ENCODE measurements at regions not wholly inside any gene's neighbourhood (a gene's known extent, or its start where the extent isn't known, plus 50 kb on each side); places are given as distances from the start of the nearest gene placed in this dataset.

DNA sequence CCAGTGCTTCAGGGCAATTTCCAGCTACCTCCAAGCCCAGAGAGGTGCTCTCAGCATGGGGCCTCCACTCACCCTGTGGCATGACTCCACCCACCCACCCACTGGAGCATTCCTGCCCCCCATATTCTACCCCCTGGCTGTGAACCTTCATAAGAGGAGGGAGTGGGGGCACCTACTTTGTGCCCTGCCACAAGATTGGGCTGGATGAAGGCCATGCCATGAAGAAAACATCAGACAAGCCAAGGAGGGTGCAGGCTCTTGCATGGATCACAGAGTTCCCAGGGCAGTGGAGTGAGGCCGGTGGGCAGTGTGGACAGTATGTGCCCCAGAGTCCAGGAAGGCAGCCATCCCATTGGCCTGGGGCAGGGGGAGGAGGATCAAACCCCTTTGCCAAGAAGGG is 97.8 kb downstream of the UQCRFS1 start:
- in situ Hi-C loops (cut with HindIII; ENCODE audit: low sequenced_read_pairs), result no loop called here
- DNase-seq (ENCODE audit: low read depth, low spot score), result no peak
- TF ChIP-seq, protein P1, sequence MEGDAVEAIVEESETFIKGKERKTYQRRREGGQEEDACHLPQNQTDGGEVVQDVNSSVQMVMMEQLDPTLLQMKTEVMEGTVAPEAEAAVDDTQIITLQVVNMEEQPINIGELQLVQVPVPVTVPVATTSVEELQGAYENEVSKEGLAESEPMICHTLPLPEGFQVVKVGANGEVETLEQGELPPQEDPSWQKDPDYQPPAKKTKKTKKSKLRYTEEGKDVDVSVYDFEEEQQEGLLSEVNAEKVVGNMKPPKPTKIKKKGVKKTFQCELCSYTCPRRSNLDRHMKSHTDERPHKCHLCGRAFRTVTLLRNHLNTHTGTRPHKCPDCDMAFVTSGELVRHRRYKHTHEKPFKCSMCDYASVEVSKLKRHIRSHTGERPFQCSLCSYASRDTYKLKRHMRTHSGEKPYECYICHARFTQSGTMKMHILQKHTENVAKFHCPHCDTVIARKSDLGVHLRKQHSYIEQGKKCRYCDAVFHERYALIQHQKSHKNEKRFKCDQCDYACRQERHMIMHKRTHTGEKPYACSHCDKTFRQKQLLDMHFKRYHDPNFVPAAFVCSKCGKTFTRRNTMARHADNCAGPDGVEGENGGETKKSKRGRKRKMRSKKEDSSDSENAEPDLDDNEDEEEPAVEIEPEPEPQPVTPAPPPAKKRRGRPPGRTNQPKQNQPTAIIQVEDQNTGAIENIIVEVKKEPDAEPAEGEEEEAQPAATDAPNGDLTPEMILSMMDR (IDR thresholded peaks at IDR 0.05; ENCODE audit: low read depth, low read length), result no peak
- no peak overlapping the region for H3K4me3 ChIP-seq (ENCODE audit: low read depth, low read length)

DNA sequence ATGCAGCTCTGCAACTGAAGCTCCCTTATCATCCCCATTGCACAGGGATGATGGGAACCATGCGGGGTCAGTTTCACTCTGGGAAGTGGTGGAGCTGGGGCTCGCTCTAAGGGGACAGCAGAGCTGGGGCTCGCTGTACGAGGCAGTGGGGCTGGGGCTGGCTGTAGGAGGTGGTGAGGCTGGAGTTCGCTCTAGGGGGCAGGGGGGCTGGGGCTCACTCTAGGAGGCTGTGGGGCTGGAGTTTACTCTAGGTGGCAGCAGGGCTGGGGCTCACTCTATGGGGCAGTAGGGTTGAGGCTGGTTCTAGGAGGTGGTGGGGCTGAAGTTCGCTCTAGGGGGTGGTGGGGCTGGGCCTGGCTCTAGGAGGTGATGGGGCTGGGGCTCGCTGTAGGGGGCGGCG is 99.1 kb downstream of the UQCRFS1 start:
- TF ChIP-seq, protein P1 (IDR thresholded peaks at IDR 0.05; ENCODE audit: low read depth, low read length), result no peak
- no peak for DNase-seq (ENCODE audit: low read depth, low spot score)
- no peak overlapping the region for H3K4me3 ChIP-seq (ENCODE audit: low read depth, low read length)
- in situ Hi-C loops (cut with HindIII; ENCODE audit: low sequenced_read_pairs), result no loop called here

DNA sequence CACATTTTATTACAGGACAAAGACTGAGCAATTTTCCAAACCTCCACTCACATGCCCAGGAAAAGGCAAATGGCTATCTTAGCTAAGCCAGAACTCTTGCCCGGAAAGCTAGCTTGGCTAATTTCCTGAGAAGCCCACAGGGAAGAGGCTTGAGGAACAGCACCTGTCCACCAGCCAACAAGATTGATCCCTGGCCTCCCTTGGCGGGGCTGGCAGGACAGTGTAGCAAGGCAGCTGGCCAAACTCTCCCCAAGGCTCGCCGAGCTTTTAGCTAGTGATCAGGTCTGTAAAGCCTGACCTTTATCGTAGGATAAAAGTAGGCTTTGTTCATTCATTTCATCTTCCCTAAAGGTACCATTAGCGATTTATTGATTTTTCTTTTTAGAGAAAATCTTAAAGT is 101.4 kb downstream of the UQCRFS1 start:
- in situ Hi-C loops (cut with HindIII; ENCODE audit: low sequenced_read_pairs), result no loop called here
- no peak for DNase-seq (ENCODE audit: low read depth, low spot score)
- no peak overlapping the region for H3K4me3 ChIP-seq (ENCODE audit: low read depth, low read length)
- TF ChIP-seq, protein P1 (IDR thresholded peaks at IDR 0.05; ENCODE audit: low read depth, low read length), result no peak

DNA sequence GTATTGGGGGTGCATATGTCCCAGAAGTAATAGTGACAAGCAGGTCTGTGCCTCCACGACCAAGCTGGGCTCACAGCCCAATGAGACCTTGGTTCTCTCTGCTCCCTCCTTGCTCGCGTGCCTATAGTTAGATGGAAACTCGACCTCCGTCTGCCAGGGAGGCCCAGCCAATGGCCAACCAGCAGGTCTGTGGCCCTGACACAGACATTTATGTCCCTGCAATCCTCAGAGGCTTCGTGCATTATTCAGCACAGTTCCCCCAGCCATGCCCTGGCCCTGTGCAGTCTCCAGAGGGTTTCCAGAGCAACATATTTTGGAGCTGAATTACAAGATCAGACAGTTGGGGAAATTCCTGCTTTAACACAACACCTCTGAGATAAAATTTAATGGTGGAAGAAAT is 105.1 kb downstream of the UQCRFS1 start:
- TF ChIP-seq, protein P1 (IDR thresholded peaks at IDR 0.05; ENCODE audit: low read depth, low read length), result no peak
- in situ Hi-C loops (cut with HindIII; ENCODE audit: low sequenced_read_pairs), result no loop called here
- no peak for DNase-seq (ENCODE audit: low read depth, low spot score)
- no peak overlapping the region for H3K4me3 ChIP-seq (ENCODE audit: low read depth, low read length)

DNA sequence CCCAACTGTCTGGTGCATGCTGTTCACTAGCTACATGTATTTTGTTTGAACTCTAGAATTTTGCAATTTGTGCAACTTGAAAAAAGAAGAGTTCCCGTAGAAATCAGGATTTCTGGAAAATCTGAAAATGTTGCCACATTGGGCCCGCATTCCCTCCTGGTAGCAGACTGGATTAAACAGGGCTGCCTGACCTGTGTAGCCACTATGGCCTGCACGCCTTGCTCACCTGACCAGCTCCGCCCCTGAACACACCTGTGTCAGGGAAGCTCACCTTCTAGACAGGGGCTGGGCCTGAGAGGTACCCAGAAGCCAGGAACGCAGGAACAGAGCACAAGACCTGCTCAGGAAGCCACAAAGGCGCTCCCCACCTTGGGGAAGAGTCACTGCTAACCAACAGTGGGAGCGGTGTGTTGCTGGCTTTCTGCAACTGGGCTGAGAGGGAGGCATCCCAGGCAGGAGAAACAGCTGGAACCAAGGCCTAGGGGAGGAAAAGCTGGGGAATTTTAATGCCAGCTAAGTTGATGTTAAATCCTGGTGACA is 106.5 kb downstream of the UQCRFS1 start:
- H3K4me3 ChIP-seq (ENCODE audit: low read depth, low read length), result no peak overlapping the region
- no peak for DNase-seq (ENCODE audit: low read depth, low spot score)
- TF ChIP-seq, protein P1 (IDR thresholded peaks at IDR 0.05; ENCODE audit: low read depth, low read length), result no peak
- in situ Hi-C loops (cut with HindIII; ENCODE audit: low sequenced_read_pairs), result no loop called here

DNA sequence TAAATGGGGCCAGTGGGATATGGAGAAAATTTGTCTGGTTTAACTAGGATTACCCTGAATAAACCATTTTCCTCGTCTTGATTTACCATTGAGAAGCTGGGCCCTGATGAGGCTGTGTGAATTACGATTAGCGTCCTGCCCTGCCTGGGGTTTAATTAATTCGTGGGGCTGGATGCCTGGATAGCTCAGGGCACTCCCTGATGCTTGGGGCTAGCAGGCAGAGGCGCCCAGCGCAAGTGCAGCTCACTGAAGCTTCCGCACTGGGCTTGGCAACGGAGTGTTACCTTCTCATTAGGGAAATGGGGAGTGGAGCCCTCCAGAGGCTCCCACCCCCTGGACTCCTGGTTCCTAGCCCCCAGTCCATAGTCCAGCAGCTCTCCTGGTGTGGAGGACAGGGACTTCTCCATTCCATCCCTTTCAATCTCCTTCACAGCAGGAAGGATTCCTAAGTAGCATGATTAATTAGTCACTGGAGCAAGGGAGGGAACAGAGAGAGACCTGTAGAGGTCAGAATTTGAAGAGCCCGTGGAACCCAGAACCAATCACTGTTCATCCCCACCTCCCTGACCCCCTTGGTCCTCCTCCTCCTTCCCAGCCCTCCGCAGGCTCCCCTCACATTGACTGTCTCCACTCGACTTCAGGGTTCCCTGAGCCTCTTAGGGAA is 107.2 kb downstream of the UQCRFS1 start:
- TF ChIP-seq, protein P1 (IDR thresholded peaks at IDR 0.05; ENCODE audit: low read depth, low read length), result no peak
- DNase-seq (ENCODE audit: low read depth, low spot score), result no peak
- no peak overlapping the region for H3K4me3 ChIP-seq (ENCODE audit: low read depth, low read length)
- in situ Hi-C loops (cut with HindIII; ENCODE audit: low sequenced_read_pairs), result no loop called here

All from astrocyte of the spinal cord (primary cell).